Stimulated activated CD8-positive, alpha-beta memory T cell treated with anti-CD3 and anti-CD28 coated beads, Interleukin-7, amount 100 ng/mL, for 4 hours (primary cell): ENCODE measurements at regions not wholly inside any gene's neighbourhood (a gene's known extent, or its start where the extent isn't known, plus 50 kb on each side); places are given as distances from the start of the nearest gene placed in this dataset.
"Not testable (repeated sequence)": the region's sequence is repeated elsewhere in the genome, so short reads cannot be mapped to it uniquely, and the experiment has no call there.

Source experiments
- DNase-seq, 2 donors: peaks; one replicate each; pipeline ENCODE4 v3.0.0-alpha.2; 2020; ENCODE audit warnings: low read depth in 2 of 2

DNA sequence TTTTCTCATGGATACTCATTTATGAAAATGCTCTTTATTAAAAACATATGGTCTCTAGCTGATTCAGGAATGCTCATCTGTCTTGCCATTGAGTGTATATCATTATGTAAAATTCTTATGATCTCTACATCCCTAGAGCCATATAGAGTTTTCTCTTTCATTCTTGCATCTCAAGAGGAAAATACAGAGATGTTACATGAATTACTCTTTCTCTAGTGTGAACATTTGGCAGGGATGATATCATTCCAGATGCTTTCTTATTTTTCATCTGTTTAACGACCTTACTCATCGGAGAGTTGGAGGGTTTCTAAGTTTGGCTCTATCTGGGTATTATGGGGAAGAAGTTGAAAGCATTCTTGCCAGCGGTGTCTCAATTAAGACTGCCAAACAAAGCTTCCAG lies 202.9 kb upstream of the SLC7A11 start:
- no peak for DNase-seq

GRCh38 chr4:138444260-138444659 lies 202.1 kb upstream of the SLC7A11 start:
- no peak for DNase-seq

GRCh38 chr4:138439143-138439581 lies 197.0 kb upstream of the SLC7A11 start:
- DNase-seq: no peak

DNA sequence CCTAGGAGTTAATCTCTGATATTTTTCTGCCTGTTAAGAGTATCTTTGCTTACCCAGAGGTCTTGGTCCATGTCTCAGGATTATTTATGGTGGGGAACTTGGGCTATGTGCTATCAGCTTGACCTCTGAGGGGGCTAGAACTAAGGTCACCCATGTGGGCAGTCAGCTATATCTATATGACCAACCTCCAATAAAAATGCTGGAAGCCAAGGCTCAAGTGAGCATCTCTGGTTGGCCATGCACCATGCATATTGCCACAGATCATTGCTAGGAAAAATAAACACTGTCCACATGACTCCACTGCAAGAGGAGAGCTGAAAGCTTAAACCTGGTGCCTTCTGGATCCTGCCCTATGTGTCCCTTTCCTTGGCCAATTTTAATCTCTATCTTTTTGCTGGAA lies 196.5 kb upstream of the SLC7A11 start:
- no peak for DNase-seq

- no peak for DNase-seq
Observed at GRCh38 chr4:138437263-138437851, 195.2 kb upstream of the SLC7A11 start.

DNA sequence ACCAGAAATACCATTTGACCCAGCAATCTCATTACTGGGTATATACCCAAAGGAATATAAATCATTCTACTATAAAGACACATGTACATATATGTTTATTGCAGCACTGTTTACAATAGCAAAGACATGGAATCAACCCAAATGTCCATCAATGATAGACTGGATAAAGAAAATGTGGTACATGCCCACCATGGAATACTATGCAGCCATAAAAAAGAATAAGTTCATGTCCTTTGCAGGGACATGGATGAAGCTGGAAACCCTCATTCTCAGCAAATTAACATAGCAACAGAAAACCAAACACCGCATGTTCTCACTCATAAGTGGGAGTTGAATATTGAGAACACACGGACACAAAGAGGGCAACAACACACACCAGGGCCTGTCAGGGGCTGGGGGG lies 193.6 kb upstream of the SLC7A11 start:
- not testable (repeated sequence) for DNase-seq

DNA sequence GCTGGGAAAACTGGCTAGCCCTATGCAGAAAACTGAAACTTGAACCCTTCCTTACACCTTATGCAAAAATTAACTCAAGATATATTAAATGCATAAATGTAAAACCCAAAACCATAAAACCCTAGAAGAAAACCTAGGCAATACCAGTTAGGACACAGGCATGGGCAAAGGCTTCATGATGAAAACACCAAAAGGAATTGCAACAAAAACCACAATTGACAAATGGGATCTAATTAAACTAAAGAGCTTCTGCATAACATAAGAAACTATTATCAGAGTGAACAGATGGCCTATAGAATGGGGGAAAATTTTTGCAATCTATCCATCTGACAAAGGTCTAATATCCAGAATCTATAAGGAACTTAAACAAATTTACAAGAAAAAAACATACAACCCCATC lies 192.9 kb upstream of the SLC7A11 start:
- not testable (repeated sequence) for DNase-seq

DNA sequence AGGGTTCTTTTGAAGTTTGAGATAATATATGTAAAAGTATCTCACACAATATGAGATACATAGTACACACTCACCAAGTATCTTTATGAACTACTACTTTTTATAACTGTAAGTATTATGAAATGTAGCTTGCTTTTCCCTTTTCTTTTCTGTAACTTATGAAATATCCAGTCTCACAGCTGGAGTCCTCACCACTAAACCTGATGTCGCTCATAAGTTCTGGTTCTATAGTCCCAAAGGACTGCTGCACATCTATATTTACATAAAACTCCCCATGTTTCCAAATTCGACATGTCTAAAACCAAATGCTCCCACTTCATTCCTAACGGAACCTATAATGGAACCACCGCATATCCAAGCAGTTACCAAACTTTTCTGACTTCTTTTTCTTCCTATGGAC lies 186.5 kb upstream of the SLC7A11 start:
- no peak for DNase-seq

DNA sequence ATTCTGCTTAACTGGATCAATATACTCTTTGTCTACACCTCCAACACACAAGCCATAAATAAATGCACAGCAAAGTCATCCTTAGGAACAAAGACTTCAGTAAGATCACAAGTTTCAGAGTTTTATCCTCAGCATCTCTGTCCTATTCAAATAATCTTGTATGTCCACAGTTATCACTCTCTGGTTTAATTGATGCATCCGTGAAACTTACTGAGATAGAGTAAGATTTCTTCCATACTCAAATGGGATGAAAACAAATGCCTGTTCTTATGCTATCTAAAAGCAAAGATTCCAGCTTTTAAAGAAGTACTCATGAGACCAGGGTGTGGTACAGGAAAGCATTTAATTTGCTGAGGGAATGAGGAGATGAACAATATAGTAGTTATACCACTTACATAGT lies 184.6 kb upstream of the SLC7A11 start:
- no peak for DNase-seq

DNA sequence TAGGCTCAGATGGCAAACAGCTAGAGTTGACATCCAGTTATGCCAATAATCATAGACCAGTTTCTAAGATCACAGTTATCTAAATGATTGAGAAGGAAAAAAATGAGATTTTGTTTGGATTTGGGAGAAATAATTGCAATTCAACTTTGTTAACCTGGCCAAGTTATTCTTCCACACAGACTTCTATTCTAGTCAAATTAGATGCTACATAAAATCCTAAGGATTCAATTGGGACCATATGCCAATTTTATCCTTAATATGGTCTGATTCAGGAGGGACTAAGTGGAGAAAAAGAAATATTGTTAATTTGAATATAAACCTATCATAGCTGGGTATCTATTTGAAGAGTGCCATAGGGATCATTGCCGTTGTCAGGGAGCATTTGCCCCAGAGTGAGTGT lies 178.3 kb upstream of the SLC7A11 start:
- DNase-seq: no peak

- DNase-seq: no peak
Observed at GRCh38 chr4:138414202-138414601, 172.1 kb upstream of the SLC7A11 start.

GRCh38 chr4:138413273-138413672 lies 171.1 kb upstream of the SLC7A11 start:
- no peak for DNase-seq

- DNase-seq: no peak
Observed at GRCh38 chr4:138412847-138413246, 170.7 kb upstream of the SLC7A11 start.

DNA sequence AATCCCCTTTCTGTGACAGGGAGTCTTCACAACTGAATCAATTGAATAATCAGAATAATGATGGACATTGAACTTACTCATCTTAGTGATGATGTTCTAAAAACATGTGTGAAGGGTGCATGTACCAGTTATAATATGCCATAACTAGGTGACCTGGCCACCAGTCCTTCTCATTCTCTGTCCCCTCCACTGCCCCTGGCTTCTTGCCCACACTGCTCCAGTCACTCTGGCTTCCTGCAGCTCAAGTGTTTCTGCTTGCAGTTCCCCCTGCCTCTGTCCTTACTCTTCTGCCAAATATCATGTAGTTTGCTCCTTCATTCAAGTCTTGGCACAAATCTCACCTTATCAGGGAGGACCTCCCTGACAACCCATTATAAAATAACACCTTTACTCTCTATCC lies 168.1 kb upstream of the SLC7A11 start:
- no peak for DNase-seq

GRCh38 chr4:138409670-138410069 lies 167.5 kb upstream of the SLC7A11 start:
- DNase-seq: no peak

DNA sequence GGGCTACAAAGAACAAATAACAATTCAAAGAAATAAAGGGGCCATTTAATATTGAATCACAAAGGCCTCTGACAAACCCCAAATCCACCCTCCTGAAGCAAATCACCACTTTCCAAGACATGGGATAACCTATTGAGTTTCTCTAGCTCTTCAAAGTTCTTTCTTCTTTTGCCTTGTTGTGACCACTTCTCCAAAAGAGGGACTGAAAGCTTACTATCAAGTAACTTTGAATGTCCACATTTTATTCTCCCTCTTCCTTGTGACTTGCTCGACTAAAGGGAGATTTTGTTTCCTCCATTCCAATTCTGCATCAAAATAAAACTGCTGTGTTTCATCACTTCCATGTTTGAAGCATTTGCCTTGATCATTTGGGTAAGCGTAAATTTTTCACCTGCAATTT lies 166.6 kb upstream of the SLC7A11 start:
- no peak for DNase-seq

DNA sequence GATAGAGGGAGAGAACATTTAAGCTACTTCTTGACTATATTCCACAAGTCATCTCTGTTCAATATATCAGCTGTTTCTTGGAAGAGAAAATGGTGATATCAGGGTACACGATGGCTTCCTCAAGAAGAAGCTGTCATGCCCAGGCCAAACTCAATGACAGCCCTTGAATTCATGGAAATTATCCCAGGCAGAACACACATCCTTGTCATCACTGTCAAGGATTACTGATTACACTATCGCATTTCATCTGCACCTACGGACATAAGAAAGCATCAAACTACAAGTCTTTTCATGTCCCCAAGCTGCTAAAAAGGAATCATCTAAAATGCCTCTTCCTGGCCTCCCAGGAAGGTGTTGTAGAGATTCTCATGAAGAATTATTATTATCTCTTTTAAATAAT lies 165.2 kb upstream of the SLC7A11 start:
- DNase-seq: no peak

DNA sequence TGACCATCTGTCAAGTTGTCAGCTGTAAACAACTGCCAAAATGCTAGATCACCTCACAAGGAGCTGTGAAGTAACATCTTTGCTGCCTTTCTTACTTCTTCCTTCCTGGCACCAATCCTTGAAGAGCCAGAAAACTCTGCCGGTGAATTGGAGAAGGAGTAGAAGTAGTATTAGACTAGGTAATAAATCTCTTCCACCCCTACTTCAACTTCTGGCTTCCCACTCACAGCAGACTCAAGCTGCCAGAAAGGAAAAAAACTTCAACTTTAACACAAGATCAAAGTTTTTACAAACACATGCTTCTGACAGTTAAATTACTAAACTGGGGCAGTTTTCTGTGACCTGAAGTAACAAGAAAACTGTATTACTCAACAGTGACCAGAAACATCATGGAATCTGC lies 164.7 kb upstream of the SLC7A11 start:
- DNase-seq: no peak

DNA sequence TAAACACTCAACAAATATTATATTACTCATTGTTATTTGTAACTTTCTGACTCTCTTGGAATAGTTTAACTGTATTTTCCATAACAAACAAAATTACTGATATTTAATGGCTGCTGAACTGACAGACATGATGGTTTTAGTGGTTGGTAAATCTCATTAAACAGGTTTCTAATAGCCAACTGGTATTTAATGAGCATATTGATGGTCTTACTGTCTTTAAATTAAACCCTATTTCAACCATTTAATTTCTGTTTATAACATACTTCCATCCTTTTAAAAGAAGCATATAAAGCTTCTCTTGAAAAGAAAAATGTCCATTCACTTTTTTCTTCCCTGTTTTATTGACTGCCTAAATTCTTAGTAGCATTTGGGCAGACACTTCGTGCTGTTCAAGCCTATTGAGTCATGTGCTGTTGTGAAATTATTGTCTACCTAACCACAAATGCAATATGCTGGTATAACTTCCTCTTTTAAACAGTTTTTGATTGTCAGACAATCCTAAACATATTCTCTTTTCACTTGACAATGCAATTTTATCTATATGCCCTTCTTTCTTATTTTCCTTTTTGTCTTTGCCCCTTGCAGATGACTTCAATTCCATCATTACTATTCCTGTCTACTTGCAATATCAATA lies 163.9 kb upstream of the SLC7A11 start:
- DNase-seq: no peak

DNA sequence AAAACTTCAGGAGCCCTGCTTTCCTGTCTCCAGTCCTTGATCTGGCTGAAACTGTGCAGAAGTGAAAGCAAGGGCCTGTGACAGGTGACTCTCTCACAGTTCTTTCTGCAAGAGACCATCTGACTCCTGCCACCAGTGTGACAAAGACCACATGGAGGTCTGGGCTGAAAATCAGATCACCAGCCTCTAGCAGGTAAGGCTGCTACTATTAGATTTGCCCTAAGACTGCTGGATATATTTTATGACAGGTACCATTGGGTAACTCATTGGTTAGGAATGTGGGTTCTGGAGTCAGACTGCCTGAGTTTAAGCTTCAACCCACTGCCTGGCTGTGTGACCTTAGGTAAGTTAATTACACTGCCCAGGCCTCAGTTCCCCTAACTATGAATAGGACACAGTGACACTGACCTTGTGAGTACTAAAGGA lies 163.3 kb upstream of the SLC7A11 start:
- no peak for DNase-seq

- no peak for DNase-seq
Observed at GRCh38 chr4:138404801-138405200, 162.7 kb upstream of the SLC7A11 start.

- no peak for DNase-seq
Observed at GRCh38 chr4:138404251-138404650, 162.1 kb upstream of the SLC7A11 start.

DNA sequence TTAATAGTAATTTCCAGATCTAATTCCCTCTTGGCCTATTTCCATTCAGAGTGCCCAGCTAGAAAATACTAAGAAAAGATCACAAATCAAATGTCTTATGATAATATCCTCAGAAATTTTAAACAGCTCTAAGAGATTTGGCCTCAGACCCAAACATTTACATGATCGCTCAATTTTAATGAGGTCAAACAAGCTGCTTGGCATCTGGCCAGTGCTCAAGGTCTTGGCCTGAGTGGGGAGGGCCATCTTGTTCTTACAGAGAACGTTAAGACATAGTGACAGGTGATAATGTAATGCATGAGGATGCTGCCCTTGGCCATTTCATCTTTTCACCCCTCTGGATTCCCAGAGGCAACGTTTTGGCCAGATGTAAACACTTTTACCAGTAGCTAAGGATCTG lies 159.2 kb upstream of the SLC7A11 start:
- DNase-seq: no peak

- no peak for DNase-seq
Observed at GRCh38 chr4:138400543-138400942, 158.4 kb upstream of the SLC7A11 start.
